CD8-positive, alpha-beta memory T cell (primary cell): ENCODE measurements at regions not wholly inside any gene's neighbourhood (a gene's known extent, or its start where the extent isn't known, plus 50 kb on each side); places are given as distances from the start of the nearest gene placed in this dataset.

ENCODE experiments used
- CTCF ChIA-PET: fragments of 350-600 bp; sonication (Branson Sonifier 250); formaldehyde crosslinking; loops from one replicate; lab custom pipeline; 2021; ENCODE audit warnings: antibody characterized with exemption; lab: Charles Lee
- POLR2A ChIA-PET: fragments of 350-600 bp; sonication (Branson Sonifier 250); formaldehyde crosslinking; loops from one replicate; lab custom pipeline; 2021; ENCODE audit warnings: antibody characterized with exemption; lab: Charles Lee
- DNase-seq, 5 donors: peaks; one replicate each; pipeline versions ENCODE4 v3.0.0 to v3.0.0-alpha.2; 2020 to 2022; ENCODE audit warnings: mixed read lengths in 1 of 5
- H3K27ac ChIP-seq: one replicate; pipeline ENCODE4 v1.7.0; 2013; ENCODE audit warnings: low read depth, mild to moderate bottlenecking, low read length, moderate library complexity
- H3K27me3 ChIP-seq: 2 replicates; pipeline ENCODE4 v1.7.0; 2013; ENCODE audit warnings: low read length, mild to moderate bottlenecking; ENCODE audit not compliant: insufficient read depth, poor library complexity, severe bottlenecking
- H3K36me3 ChIP-seq: 2 replicates; pipeline ENCODE4 v1.7.0; 2013; ENCODE audit warnings: mild to moderate bottlenecking, low read length, moderate library complexity; ENCODE audit not compliant: insufficient read depth
- H3K4me1 ChIP-seq: 2 replicates; pipeline ENCODE4 v1.7.0; 2013; ENCODE audit warnings: mild to moderate bottlenecking, low read length, moderate library complexity; ENCODE audit not compliant: insufficient read depth
- H3K4me3 ChIP-seq: 2 replicates; pipeline ENCODE4 v1.7.0; 2013; ENCODE audit warnings: mild to moderate bottlenecking, low read length
- H3K9me3 ChIP-seq: 2 replicates; pipeline ENCODE4 v1.7.0; 2013; ENCODE audit warnings: mild to moderate bottlenecking, low read length
- H3K27ac Mint-ChIP-seq, 8 donors: one replicate each; pipeline ENCODE4 v1.8.0; 2020 to 2021; ENCODE audit warnings: mixed read lengths in 8 of 8, mild to moderate bottlenecking in 6 of 8, inconsistent platforms in 3 of 8, moderate library complexity in 3 of 8
- H3K27me3 Mint-ChIP-seq, 2 donors: one replicate each; pipeline ENCODE4 v1.8.0; 2020 to 2021; ENCODE audit warnings: mixed read lengths in 2 of 2, mild to moderate bottlenecking in 1 of 2, moderate library complexity in 1 of 2
- H3K36me3 Mint-ChIP-seq, 3 donors: one replicate each; pipeline ENCODE4 v1.8.0; 2020 to 2021; ENCODE audit warnings: mixed read lengths in 3 of 3, inconsistent platforms in 1 of 3, mild to moderate bottlenecking in 1 of 3
- H3K4me1 Mint-ChIP-seq, 3 donors: one replicate each; pipeline ENCODE4 v1.8.0; 2020 to 2021; ENCODE audit warnings: mixed read lengths in 3 of 3, inconsistent platforms in 1 of 3, mild to moderate bottlenecking in 1 of 3
- H3K4me3 Mint-ChIP-seq, 7 donors: one replicate each; pipeline ENCODE4 v1.8.0; 2020 to 2021; ENCODE audit warnings: mixed read lengths in 7 of 7, mild to moderate bottlenecking in 6 of 7, moderate library complexity in 4 of 7, inconsistent platforms in 2 of 7
- H3K9me3 Mint-ChIP-seq, 5 donors: one replicate each; pipeline ENCODE4 v1.8.0; 2020 to 2022; ENCODE audit warnings: mixed read lengths in 5 of 5, mild to moderate bottlenecking in 3 of 5, moderate library complexity in 2 of 5, inconsistent platforms in 1 of 5

- H3K9me3 Mint-ChIP-seq, result peaks cover 0 to 21% (median 3%) of the 10 kb centered on the region in 5 donors
- no peaks in the 10 kb centered on the region for H3K27me3 Mint-ChIP-seq
- POLR2A ChIA-PET, result no interaction called here
- no peaks in the 10 kb centered on the region for H3K27me3 ChIP-seq
- DNase-seq, result no peak
- no peaks in the 10 kb centered on the region for H3K36me3 ChIP-seq
- CTCF ChIA-PET, result no interaction called here
- H3K4me3 Mint-ChIP-seq, result no peak overlapping the region
- no peaks in the 10 kb centered on the region for H3K4me1 ChIP-seq
- no peaks in the 10 kb centered on the region for H3K36me3 Mint-ChIP-seq
- H3K27ac ChIP-seq, result no peak overlapping the region
- no peaks in the 10 kb centered on the region for H3K4me1 Mint-ChIP-seq
- H3K4me3 ChIP-seq, result no peak overlapping the region
- H3K27ac Mint-ChIP-seq, result no peak overlapping the region
- no peaks in the 10 kb centered on the region for H3K9me3 ChIP-seq
These were observed 273.4 kb upstream of the CDH7 start for GRCh38 chr18:65477455-65477854.

- no peaks in the 10 kb centered on the region for H3K4me1 ChIP-seq
- H3K36me3 ChIP-seq, result no peaks in the 10 kb centered on the region
- H3K27me3 ChIP-seq, result no peaks in the 10 kb centered on the region
- ChIA-PET POLR2A (no interaction called here), CTCF (no interaction called here)
- Mint-ChIP-seq H3K4me3 (no peak overlapping the region), H3K4me1 (no peaks in the 10 kb centered on the region), H3K36me3 (no peaks in the 10 kb centered on the region), H3K9me3 (peaks cover 8 to 24% (median 9%) of the 10 kb centered on the region in 5 donors), H3K27ac (no peak overlapping the region), H3K27me3 (no peaks in the 10 kb centered on the region)
- no peak for DNase-seq
- H3K4me3 ChIP-seq, result no peak overlapping the region
- no peaks in the 10 kb centered on the region for H3K9me3 ChIP-seq
- no peak overlapping the region for H3K27ac ChIP-seq
These were observed 281.9 kb upstream of the CDH7 start for GRCh38 chr18:65468881-65469280.

GRCh38 chr18:65464361-65464760, 286.5 kb upstream of the CDH7 start:
- H3K9me3 Mint-ChIP-seq, result peaks cover 9 to 41% (median 20%) of the 10 kb centered on the region in 5 donors
- H3K36me3 ChIP-seq, result no peaks in the 10 kb centered on the region
- no peak overlapping the region for H3K27ac ChIP-seq
- POLR2A ChIA-PET, result no interaction called here
- H3K27me3 Mint-ChIP-seq, result no peaks in the 10 kb centered on the region
- no peak overlapping the region for H3K4me3 ChIP-seq
- no peak for DNase-seq
- H3K4me1 Mint-ChIP-seq, result no peaks in the 10 kb centered on the region
- H3K27ac Mint-ChIP-seq, result no peak overlapping the region
- H3K4me1 ChIP-seq, result no peaks in the 10 kb centered on the region
- H3K27me3 ChIP-seq, result no peaks in the 10 kb centered on the region
- no peak overlapping the region for H3K4me3 Mint-ChIP-seq
- CTCF ChIA-PET, result no interaction called here
- no peaks in the 10 kb centered on the region for H3K9me3 ChIP-seq
- no peaks in the 10 kb centered on the region for H3K36me3 Mint-ChIP-seq

- Mint-ChIP-seq H3K9me3 (peaks cover 0 to 46% (median 23%) of the 10 kb centered on the region in 5 donors), H3K27me3 (no peaks in the 10 kb centered on the region), H3K4me1 (no peaks in the 10 kb centered on the region), H3K4me3 (no peak overlapping the region), H3K36me3 (no peaks in the 10 kb centered on the region), H3K27ac (no peak overlapping the region)
- H3K27ac ChIP-seq, result no peak overlapping the region
- H3K4me3 ChIP-seq, result no peak overlapping the region
- H3K4me1 ChIP-seq, result no peaks in the 10 kb centered on the region
- CTCF ChIA-PET, result no interaction called here
- H3K9me3 ChIP-seq, result no peaks in the 10 kb centered on the region
- DNase-seq, result no peak
- no peaks in the 10 kb centered on the region for H3K27me3 ChIP-seq
- POLR2A ChIA-PET, result no interaction called here
- H3K36me3 ChIP-seq, result no peaks in the 10 kb centered on the region
These were observed 291.1 kb upstream of the CDH7 start for GRCh38 chr18:65459741-65460140.

- Mint-ChIP-seq H3K27me3 (no peaks in the 10 kb centered on the region), H3K4me1 (no peaks in the 10 kb centered on the region), H3K27ac (no peak overlapping the region), H3K4me3 (no peak overlapping the region), H3K36me3 (no peaks in the 10 kb centered on the region), H3K9me3 (peaks cover 0 to 37% (median 19%) of the 10 kb centered on the region in 5 donors)
- H3K36me3 ChIP-seq, result no peaks in the 10 kb centered on the region
- H3K4me1 ChIP-seq, result no peaks in the 10 kb centered on the region
- no peaks in the 10 kb centered on the region for H3K27me3 ChIP-seq
- no peaks in the 10 kb centered on the region for H3K9me3 ChIP-seq
- no peak overlapping the region for H3K27ac ChIP-seq
- no peak overlapping the region for H3K4me3 ChIP-seq
- POLR2A ChIA-PET, result no interaction called here
- CTCF ChIA-PET, result no interaction called here
- no peak for DNase-seq
These were observed 291.9 kb upstream of the CDH7 start for GRCh38 chr18:65458871-65459270.

- ChIA-PET POLR2A (no interaction called here), CTCF (no interaction called here)
- Mint-ChIP-seq H3K4me1 (no peaks in the 10 kb centered on the region), H3K27me3 (no peaks in the 10 kb centered on the region), H3K27ac (no peak overlapping the region), H3K9me3 (peaks cover 3 to 28% (median 17%) of the 10 kb centered on the region in 5 donors), H3K4me3 (no peak overlapping the region), H3K36me3 (no peaks in the 10 kb centered on the region)
- Histone ChIP-seq H3K4me1 (no peaks in the 10 kb centered on the region), H3K36me3 (no peaks in the 10 kb centered on the region), H3K4me3 (no peak overlapping the region), H3K27ac (no peak overlapping the region), H3K9me3 (no peaks in the 10 kb centered on the region), H3K27me3 (no peaks in the 10 kb centered on the region)
- DNase-seq, result no peak
These were observed 311.6 kb upstream of the CDH7 start for GRCh38 chr18:65439188-65439587.

GRCh38 chr18:65436430-65436829, 314.4 kb upstream of the CDH7 start:
- Histone ChIP-seq H3K27me3 (no peaks in the 10 kb centered on the region), H3K27ac (no peak overlapping the region), H3K36me3 (no peaks in the 10 kb centered on the region), H3K9me3 (no peaks in the 10 kb centered on the region), H3K4me3 (no peak overlapping the region), H3K4me1 (no peaks in the 10 kb centered on the region)
- H3K4me1 Mint-ChIP-seq, result no peaks in the 10 kb centered on the region
- DNase-seq, result no peak
- POLR2A ChIA-PET, result no interaction called here
- H3K4me3 Mint-ChIP-seq, result no peak overlapping the region
- H3K27me3 Mint-ChIP-seq, result no peaks in the 10 kb centered on the region
- peaks cover 3 to 16% (median 13%) of the 10 kb centered on the region in 5 donors for H3K9me3 Mint-ChIP-seq
- no peak overlapping the region for H3K27ac Mint-ChIP-seq
- no peaks in the 10 kb centered on the region for H3K36me3 Mint-ChIP-seq
- CTCF ChIA-PET, result no interaction called here

GRCh38 chr18:65435534-65435933, 315.3 kb upstream of the CDH7 start:
- no peaks in the 10 kb centered on the region for H3K4me1 Mint-ChIP-seq
- H3K9me3 ChIP-seq, result no peaks in the 10 kb centered on the region
- H3K27ac Mint-ChIP-seq, result no peak overlapping the region
- no peaks in the 10 kb centered on the region for H3K27me3 Mint-ChIP-seq
- H3K36me3 ChIP-seq, result no peaks in the 10 kb centered on the region
- ChIA-PET POLR2A (no interaction called here), CTCF (no interaction called here)
- H3K9me3 Mint-ChIP-seq, result peaks cover 3 to 13% (median 9%) of the 10 kb centered on the region in 5 donors
- H3K27me3 ChIP-seq, result no peaks in the 10 kb centered on the region
- H3K27ac ChIP-seq, result no peak overlapping the region
- no peaks in the 10 kb centered on the region for H3K4me1 ChIP-seq
- no peak overlapping the region for H3K4me3 ChIP-seq
- DNase-seq, result no peak
- no peaks in the 10 kb centered on the region for H3K36me3 Mint-ChIP-seq
- H3K4me3 Mint-ChIP-seq, result no peak overlapping the region

GRCh38 chr18:65429601-65430000, 321.2 kb upstream of the CDH7 start:
- Histone ChIP-seq H3K4me1 (no peaks in the 10 kb centered on the region), H3K27ac (no peak overlapping the region), H3K9me3 (no peaks in the 10 kb centered on the region), H3K4me3 (no peak overlapping the region), H3K36me3 (no peaks in the 10 kb centered on the region), H3K27me3 (no peaks in the 10 kb centered on the region)
- POLR2A ChIA-PET, result no interaction called here
- Mint-ChIP-seq H3K36me3 (peaks cover 0 to 2% (median 0%) of the 10 kb centered on the region in 3 donors), H3K4me3 (no peak overlapping the region), H3K27ac (no peak overlapping the region), H3K9me3 (peaks cover 2 to 18% (median 10%) of the 10 kb centered on the region in 5 donors), H3K27me3 (no peaks in the 10 kb centered on the region), H3K4me1 (no peaks in the 10 kb centered on the region)
- DNase-seq, result no peak
- CTCF ChIA-PET, result no interaction called here
